ENCODE measurements at regions not wholly inside any gene's neighbourhood (a gene's known extent, or its start where the extent isn't known, plus 50 kb on each side); places are given as distances from the start of the nearest gene placed in this dataset.

GRCh38 chr6:1463275-1463674 is 73.9 kb downstream of the FOXF2 start:
- CTCF ChIA-PET, result no interaction called here
- TF ChIP-seq FOXK2 (IDR thresholded peaks at IDR 0.05) (no peak), ELF4 (IDR thresholded peaks at IDR 0.05) (no peak), NFRKB (IDR thresholded peaks at IDR 0.05) (no peak), SUZ12 (IDR thresholded peaks at IDR 0.05) (no peak), HDGF (IDR thresholded peaks at IDR 0.05; ENCODE audit: borderline replicate concordance) (no peak), CTBP1 (IDR thresholded peaks at IDR 0.05; ENCODE audit: borderline replicate concordance) (no peak)
- DNase-seq (ENCODE audit: extremely low spot score), result no peak
- POLR2A ChIA-PET, result no interaction called here

DNA sequence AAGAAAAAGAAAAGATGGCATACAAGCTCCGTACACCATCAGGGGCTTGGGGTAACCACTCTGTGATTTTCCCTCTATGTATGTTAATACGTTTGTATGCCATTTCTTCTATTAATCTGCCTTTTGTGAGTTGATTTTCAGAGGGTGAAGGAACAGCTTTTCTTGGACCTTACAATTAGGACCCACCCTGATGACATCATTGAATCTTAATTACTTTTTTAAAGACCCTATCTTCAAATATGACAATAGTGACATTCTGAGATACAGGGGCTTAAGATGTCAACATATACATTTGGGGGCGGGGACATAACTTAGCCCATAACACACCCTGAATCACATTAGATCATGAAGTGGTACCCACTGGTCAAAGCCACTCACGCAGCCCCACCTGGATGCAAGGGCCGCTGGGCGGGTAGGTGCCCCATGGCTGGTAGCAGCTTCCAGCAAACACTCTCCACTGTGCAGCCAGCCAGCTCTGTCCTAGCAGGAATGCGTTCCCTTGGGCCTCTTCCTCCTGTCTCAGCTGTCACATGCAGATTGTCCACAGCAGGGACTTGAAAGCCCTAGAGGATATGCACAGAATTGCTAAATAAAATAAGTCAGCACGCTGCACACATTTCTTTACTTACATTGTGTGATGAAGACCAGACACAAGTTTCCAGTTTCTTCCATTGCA is 74.5 kb downstream of the FOXF2 start:
- ChIA-PET CTCF (no interaction called here), POLR2A (no interaction called here)
- no peak for TF ChIP-seq SUZ12 (IDR thresholded peaks at IDR 0.05)
- no peak for TF ChIP-seq TARDBP (IDR thresholded peaks at IDR 0.05)
- no peak for TF ChIP-seq FOXM1 (IDR thresholded peaks at IDR 0.05; ENCODE audit: borderline replicate concordance)
- no peak for TF ChIP-seq CTBP1 (IDR thresholded peaks at IDR 0.05; ENCODE audit: borderline replicate concordance)
- TF ChIP-seq BHLHE40 (IDR thresholded peaks at IDR 0.05; ENCODE audit: borderline replicate concordance), result no peak
- no peak for TF ChIP-seq L3MBTL2 (conservative IDR thresholded peaks at IDR 0.05)
- no peak for TF ChIP-seq ARNT (IDR thresholded peaks at IDR 0.05)
- TF ChIP-seq LEF1 (IDR thresholded peaks at IDR 0.05; ENCODE audit: borderline replicate concordance), result no peak
- TF ChIP-seq HDGF (IDR thresholded peaks at IDR 0.05; ENCODE audit: borderline replicate concordance), result no peak
- TF ChIP-seq SP1 (IDR thresholded peaks at IDR 0.05), result no peak
- DNase-seq (ENCODE audit: extremely low spot score), result no peak

DNA sequence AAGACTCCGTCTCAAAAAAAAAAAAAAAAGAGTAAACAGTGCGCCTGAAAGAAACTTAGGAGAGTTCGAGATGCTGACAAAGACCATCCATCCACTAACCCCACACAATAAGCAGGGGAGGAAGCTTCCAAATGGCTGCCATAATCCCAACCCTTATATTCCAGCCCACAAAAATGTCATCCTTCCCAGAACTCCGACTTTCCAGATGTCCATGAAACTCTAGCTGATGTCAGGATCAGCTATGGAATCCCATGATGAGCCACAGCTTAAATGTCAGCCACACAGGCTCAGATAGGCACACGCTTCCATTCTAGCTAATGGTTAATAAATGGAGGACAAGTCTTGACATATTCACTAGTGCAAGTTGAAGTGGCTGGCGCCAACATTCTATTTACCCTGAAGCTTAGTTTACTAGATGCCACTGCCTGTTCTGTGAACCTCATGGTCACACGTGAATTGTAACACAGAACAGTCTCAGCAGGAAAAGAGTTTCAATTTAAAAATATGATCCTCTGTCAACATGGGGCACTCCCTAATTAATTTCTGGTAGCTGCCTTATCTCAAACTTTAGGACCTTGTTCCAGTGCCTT is 75.5 kb downstream of the FOXF2 start:
- CTCF ChIA-PET, result no interaction called here
- DNase-seq (ENCODE audit: extremely low spot score), result no peak
- no peak for TF ChIP-seq TARDBP (IDR thresholded peaks at IDR 0.05)
- TF ChIP-seq HDGF (IDR thresholded peaks at IDR 0.05; ENCODE audit: borderline replicate concordance), result no peak
- TF ChIP-seq ZNF384 (IDR thresholded peaks at IDR 0.05), result no peak
- TF ChIP-seq SUZ12 (IDR thresholded peaks at IDR 0.05), result no peak
- no peak for TF ChIP-seq FOXA1 (IDR thresholded peaks at IDR 0.05)
- no peak for TF ChIP-seq ELF4 (IDR thresholded peaks at IDR 0.05)
- TF ChIP-seq FOXK2 (IDR thresholded peaks at IDR 0.05), result no peak
- TF ChIP-seq LEF1 (IDR thresholded peaks at IDR 0.05; ENCODE audit: borderline replicate concordance), result no peak
- no peak for TF ChIP-seq SP1 (IDR thresholded peaks at IDR 0.05)
- no peak for TF ChIP-seq L3MBTL2 (conservative IDR thresholded peaks at IDR 0.05)
- TF ChIP-seq CTBP1 (IDR thresholded peaks at IDR 0.05; ENCODE audit: borderline replicate concordance), result no peak
- no peak for TF ChIP-seq PKNOX1 (IDR thresholded peaks at IDR 0.05)
- no peak for TF ChIP-seq BHLHE40 (IDR thresholded peaks at IDR 0.05; ENCODE audit: borderline replicate concordance)
- no peak for TF ChIP-seq NFRKB (IDR thresholded peaks at IDR 0.05)
- no peak for TF ChIP-seq ARNT (IDR thresholded peaks at IDR 0.05)
- POLR2A ChIA-PET, result no interaction called here

GRCh38 chr6:1468126-1468525 is 78.8 kb downstream of the FOXF2 start:
- POLR2A ChIA-PET, result no interaction called here
- DNase-seq (ENCODE audit: extremely low spot score), result no peak
- no peak for TF ChIP-seq CTBP1 (IDR thresholded peaks at IDR 0.05; ENCODE audit: borderline replicate concordance)
- CTCF ChIA-PET, result no interaction called here

GRCh38 chr6:1470040-1470439 is 80.7 kb downstream of the FOXF2 start:
- POLR2A ChIA-PET, result no interaction called here
- no peak for DNase-seq (ENCODE audit: extremely low spot score)
- TF ChIP-seq SUZ12 (IDR thresholded peaks at IDR 0.05) (no peak), NFRKB (IDR thresholded peaks at IDR 0.05) (no peak), LEF1 (IDR thresholded peaks at IDR 0.05; ENCODE audit: borderline replicate concordance) (no peak), ARNT (IDR thresholded peaks at IDR 0.05) (no peak)
- CTCF ChIA-PET, result interaction anchor here (1.1 kb wide), 1 partner anchor 33 kb away, joined by 3 read pairs; no protein-coding TSS in a partner anchor

GRCh38 chr6:1472643-1473042 is 83.3 kb downstream of the FOXF2 start:
- POLR2A ChIA-PET, result no interaction called here
- CTCF ChIA-PET, result no interaction called here
- DNase-seq (ENCODE audit: extremely low spot score), result no peak
- no peak for TF ChIP-seq NFRKB (IDR thresholded peaks at IDR 0.05)
- TF ChIP-seq PKNOX1 (IDR thresholded peaks at IDR 0.05), result no peak
- TF ChIP-seq LEF1 (IDR thresholded peaks at IDR 0.05; ENCODE audit: borderline replicate concordance), result no peak
- no peak for TF ChIP-seq ELF4 (IDR thresholded peaks at IDR 0.05)
- no peak for TF ChIP-seq TARDBP (IDR thresholded peaks at IDR 0.05)
- no peak for TF ChIP-seq SUZ12 (IDR thresholded peaks at IDR 0.05)

- TF ChIP-seq TARDBP (IDR thresholded peaks at IDR 0.05) (no peak), CTBP1 (IDR thresholded peaks at IDR 0.05; ENCODE audit: borderline replicate concordance) (no peak), FOXK2 (IDR thresholded peaks at IDR 0.05) (no peak), PKNOX1 (IDR thresholded peaks at IDR 0.05) (no peak), SUZ12 (IDR thresholded peaks at IDR 0.05) (no peak), LEF1 (IDR thresholded peaks at IDR 0.05; ENCODE audit: borderline replicate concordance) (no peak), HDGF (IDR thresholded peaks at IDR 0.05; ENCODE audit: borderline replicate concordance) (no peak)
- CTCF ChIA-PET, result no interaction called here
- DNase-seq (ENCODE audit: extremely low spot score), result no peak
- POLR2A ChIA-PET, result no interaction called here
These were observed 83.8 kb downstream of the FOXF2 start for GRCh38 chr6:1473166-1473565.
